Heart left ventricle (tissue), 13 donors: ENCODE measurements at regions not wholly inside any gene's neighbourhood (a gene's known extent, or its start where the extent isn't known, plus 50 kb on each side); places are given as distances from the start of the nearest gene placed in this dataset.

ENCODE experiments used
- CTCF ChIP-seq, 12 donors: fragments of 200-600 bp; sonication (generic) in 4 of 12; IDR thresholded peaks; one replicate each; pipeline versions ENCODE4 v1.5.0 to v1.8.0; 2018 to 2022; ENCODE audit warnings: antibody characterized with exemption in 12 of 12, mild to moderate bottlenecking in 5 of 12
- POLR2A ChIP-seq, 2 donors: fragments of 450-650 bp; IDR thresholded peaks; one replicate each; pipeline ENCODE4 v1.6.1; 2017; ENCODE audit warnings: antibody characterized with exemption in 2 of 2, mild to moderate bottlenecking in 2 of 2, moderate library complexity in 2 of 2
- donor health status: ischemic (EF 13 %, LVEDD 7.1; RV severe dilation, severe dysfunction).
- donor health status: DM: no; HTN: yes; CAD: no.
- donor health status: DM: no; HTN: no; CAD: no.
- donor health status: ischemic (EF 25% LVEDD 6.9; RV normal size, moderate dysfunction).
- donor health status: ischemic (EF 25% LVEDD 5.7; RV mildly dilated, moderate dysfunction).
- donor health status: ischemic (EF 35%, LVEDD 5.7; RV mildly dilated, moderate dysfunction).
- donor health status: nonischemic (EF 11% LVEDD 7.7; RV severe dilation, severe dysfunction).
- donor health status: DM: yes; HTN: yes; CAD: no.
- donor health status: PGD.
- donor health status: ischemic (EF 29% LVEDD 5.4; RV normal size, mild dysfunction).
- donor health status: nonischemic (EF 23%, LVEDD 6.1; RV moderate dilation, normal function).

GRCh38 chr2:172198908-172199307 is 96.2 kb upstream of the DLX2 start:
- TF ChIP-seq CTCF (IDR thresholded peaks at IDR 0.05) (no peak), POLR2A (IDR thresholded peaks at IDR 0.05) (no peak)
